Activated CD4-positive, alpha-beta T cell treated with anti-CD3 and anti-CD28 coated beads, Interleukin-2, amount 50 U/mL, for 48 hours (primary cell): ENCODE measurements at regions not wholly inside any gene's neighbourhood (a gene's known extent, or its start where the extent isn't known, plus 50 kb on each side); places are given as distances from the start of the nearest gene placed in this dataset.
"Not testable (repeated sequence)": the region's sequence is repeated elsewhere in the genome, so short reads cannot be mapped to it uniquely, and the experiment has no call there.

Source experiments
- DNase-seq, 2 experiments: peaks; one replicate each; pipeline ENCODE4 v3.0.0-alpha.2; 2020

DNA sequence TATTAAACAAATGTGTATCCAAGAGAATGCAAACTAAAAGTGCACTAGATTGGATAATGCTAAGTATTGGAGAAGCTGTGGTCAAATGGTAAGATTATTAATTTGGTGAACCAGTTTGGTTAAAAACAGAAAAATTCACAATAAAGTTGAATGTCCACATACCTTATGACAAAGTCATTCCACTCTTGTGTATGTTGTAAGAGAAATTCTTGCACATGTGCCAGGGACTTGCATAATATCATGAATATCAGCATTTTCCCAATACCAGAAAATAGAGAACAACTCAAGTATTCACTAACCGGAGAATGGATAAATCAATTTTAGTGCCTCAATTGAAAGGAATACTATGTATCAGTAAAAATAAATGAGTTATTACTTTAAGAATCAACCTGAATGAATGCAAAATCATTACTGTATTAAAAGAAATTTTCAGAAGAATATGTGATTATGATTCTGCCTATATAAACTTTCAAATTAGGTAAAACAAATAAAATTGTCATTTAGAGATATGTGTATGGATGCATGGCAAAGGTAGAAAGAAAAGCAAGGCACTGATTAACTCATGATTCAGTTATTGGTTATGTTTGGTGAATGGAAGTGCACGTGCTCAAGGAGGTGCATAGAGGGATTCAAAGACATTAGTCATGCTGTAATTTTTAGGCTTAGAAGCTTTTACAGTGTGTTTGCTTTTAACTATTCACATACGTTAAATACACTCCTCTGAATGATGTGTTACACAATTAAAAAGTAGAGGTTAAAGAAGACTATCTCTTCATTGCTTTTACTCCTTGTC lies 217.4 kb upstream of the KCNK2 start:
- no peak for DNase-seq

DNA sequence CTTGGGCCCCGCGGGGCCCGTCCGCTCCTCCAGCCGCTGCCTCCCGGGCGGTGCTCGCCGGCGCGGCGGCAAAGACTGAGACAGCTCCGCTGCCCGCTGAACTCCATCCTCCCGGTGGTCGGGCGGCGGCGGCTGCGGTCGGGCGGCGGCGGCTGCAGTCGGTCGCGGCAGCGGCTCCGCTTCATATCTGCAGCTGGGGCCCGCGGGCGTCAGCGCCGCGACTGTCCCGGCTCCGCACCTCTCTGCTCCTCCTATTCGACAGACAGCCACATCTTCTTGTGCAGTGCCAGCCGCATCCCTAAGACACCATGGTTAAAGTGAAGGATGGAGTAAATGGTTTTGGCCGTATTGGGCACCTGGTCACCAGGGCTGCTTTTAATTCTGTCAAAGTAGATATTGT lies 212.1 kb upstream of the KCNK2 start:
- DNase-seq: not testable (repeated sequence)

DNA sequence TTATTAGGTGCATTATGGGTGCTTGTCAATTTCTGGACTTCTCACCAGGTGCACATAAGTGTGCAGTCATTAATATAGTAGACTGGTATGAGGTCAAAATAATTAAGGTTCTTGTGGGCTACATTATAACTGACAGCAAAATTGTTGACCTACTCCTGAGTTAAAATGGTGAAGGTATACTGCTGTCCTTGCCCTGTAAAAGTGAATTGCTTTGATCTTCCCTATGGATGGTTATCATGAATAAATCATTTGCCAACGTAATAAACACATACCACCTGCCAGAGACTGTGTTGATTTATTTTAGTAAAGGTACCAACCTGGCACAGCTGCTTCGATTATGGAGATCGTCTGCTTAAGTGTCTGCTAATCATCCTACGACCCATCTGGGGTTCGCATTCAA lies 201.6 kb upstream of the KCNK2 start:
- DNase-seq: no peak

GRCh38 chr1:214882616-214883015 lies 199.9 kb upstream of the KCNK2 start:
- DNase-seq: no peak

- DNase-seq: no peak
Observed at GRCh38 chr1:214895011-214895600, 187.4 kb upstream of the KCNK2 start.

DNA sequence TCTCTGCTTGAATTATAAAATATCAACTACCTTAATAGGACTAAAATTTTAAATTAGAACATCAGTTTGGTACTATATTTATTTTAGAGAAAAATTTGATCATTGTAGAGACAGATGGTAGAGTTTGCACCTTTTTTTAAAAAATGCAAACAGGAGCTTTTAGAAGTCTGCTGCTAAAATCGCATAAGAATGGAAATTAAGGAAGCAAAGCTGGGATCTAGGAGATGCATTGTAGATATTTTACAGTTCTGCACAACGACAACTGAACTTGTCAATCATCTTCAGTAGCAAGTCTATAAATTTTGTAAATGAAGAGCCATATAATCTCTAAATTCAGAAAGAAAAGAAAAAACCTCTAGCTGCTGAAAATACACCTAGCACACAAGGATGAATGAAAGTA lies 185.6 kb upstream of the KCNK2 start:
- no peak for DNase-seq

GRCh38 chr1:214897581-214897980 lies 185.0 kb upstream of the KCNK2 start:
- DNase-seq: no peak

- DNase-seq: no peak
Observed at GRCh38 chr1:214898161-214898560, 184.4 kb upstream of the KCNK2 start.

DNA sequence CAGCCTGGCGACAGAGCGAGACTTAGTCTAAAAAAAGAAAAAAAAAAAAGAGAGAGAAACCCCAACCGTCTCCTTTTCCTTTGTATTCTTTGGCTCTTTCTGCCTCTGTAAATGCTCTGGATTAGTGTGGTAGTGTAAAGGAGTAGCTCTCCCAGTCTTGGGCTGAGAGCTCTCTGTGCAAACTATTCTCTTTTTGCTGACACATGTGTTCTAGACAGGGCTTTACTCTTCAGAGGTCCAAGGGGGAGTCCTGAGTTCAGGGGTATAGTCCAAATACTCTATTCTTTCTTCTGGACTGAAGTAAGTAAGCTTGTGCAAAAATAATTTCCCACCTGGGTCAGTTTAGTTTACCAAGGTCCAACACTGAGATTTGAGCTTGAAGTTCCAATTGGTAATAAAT lies 183.8 kb upstream of the KCNK2 start:
- DNase-seq: no peak

- no peak for DNase-seq
Observed at GRCh38 chr1:214899908-214900460, 182.6 kb upstream of the KCNK2 start.

DNA sequence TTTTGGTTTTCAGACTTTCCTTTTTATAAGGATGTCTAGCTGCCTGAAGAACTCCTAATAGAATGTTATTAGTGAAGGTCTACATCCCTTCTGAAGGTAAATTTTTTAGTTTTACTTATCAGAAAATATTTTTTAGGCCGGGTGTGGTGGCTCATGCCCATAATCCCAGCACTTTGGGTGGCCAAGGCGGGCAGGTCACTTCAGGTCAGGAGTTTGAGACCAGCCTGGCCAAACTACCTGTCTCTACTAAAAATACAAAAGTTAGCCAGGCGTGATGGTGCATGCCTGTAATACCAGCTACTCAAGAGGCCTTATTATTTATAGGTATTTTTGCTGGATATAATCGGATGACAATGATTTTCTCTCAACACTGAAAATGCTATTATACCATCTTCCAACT lies 181.9 kb upstream of the KCNK2 start:
- no peak for DNase-seq

DNA sequence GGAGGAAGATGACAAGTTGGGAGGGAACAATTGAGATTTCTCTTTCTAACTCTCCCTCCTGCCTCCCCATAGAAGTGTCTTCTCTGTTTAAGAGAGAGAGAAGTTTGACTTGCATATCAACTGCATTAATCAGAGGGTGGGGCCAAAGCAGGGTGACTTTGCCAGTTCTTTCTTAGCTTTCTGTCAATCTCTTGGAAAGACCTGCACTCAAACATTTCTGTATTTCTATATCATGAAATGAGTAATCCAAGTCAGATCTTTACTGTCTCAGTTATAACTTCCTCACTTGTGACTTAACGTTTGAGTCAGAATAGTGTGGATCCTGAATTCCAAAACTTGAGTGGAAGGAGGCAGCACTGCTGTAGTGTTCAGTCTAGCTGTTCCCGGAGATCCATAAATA lies 180.8 kb upstream of the KCNK2 start:
- DNase-seq: no peak

- DNase-seq: no peak
Observed at GRCh38 chr1:214902636-214903320, 179.8 kb upstream of the KCNK2 start.

- DNase-seq: no peak
Observed at GRCh38 chr1:214912127-214912526, 170.4 kb upstream of the KCNK2 start.

DNA sequence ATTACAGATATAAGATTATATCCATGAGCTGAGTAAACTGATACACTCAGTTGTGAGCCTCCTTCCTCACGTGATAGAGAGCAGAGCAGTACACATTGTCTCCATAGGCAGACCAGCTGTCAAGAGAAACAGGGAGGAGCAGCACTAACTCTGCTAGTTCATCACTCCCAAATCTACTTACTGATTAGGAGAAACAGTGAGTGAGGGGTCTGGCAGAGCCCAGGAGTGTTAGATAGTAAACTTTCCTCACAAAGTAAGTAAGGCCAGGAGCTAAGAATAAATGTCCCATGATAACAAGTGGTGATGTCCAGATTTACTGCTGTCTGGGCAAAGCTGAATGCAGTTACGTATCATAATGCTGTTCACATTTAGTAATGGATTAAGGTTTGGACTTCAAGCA lies 168.6 kb upstream of the KCNK2 start:
- no peak for DNase-seq

- no peak for DNase-seq
Observed at GRCh38 chr1:214917081-214917635, 165.4 kb upstream of the KCNK2 start.

DNA sequence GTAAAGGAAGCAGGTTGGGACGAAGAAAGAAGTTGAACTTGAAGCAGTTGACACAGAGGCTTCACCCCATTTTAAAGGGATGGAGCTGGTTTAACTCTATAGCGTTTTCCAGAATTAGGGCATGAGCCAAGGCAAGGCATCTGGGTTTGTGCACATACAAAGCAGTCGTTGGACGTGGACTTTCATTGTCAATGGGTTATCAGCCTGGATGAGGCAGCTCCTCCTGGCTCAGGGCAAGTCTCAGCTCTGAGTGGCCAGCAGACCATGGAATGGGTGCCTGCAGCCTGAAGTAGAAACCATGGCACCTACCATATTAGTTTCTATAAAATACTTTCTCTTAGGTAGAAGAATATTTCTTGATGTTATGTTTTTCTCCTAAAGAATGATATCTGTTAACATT lies 163.8 kb upstream of the KCNK2 start:
- DNase-seq: no peak

- no peak for DNase-seq
Observed at GRCh38 chr1:214920337-214920736, 162.2 kb upstream of the KCNK2 start.

DNA sequence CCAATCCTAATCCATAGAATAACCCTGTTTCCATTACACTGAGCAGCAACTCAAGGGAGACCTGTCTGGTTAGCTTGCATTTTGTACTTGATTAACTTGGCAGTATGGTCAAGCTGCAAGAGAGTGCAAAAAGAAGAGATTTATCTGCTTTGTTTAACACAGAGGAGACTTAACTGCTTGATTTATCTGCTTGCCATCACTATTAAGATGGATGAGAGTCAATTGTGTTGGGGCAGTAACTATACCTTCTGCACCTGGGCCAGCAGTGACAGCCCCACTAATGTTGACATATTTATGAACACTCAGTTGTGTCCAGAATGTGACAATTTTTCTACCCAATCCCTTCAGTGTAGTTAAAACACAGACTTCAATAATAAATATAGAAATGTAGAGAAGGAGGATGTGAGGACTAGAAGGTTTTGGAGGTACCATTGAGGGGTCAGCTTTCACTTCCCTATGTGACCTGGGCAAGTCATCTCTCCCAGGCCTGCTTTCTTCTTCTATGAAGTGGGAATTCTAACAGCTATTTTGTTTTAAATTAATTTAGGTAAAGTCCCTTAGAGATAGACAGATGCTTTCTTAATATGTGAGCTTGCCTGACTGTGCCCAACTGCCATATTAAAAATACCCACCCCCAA lies 159.1 kb upstream of the KCNK2 start:
- no peak for DNase-seq

GRCh38 chr1:214927796-214928195 lies 154.7 kb upstream of the KCNK2 start:
- DNase-seq: no peak

- no peak for DNase-seq
Observed at GRCh38 chr1:214928574-214928973, 154.0 kb upstream of the KCNK2 start.

GRCh38 chr1:214933375-214933774 lies 149.2 kb upstream of the KCNK2 start:
- peak; percentile 0 to 10 for DNase-seq

- DNase-seq: no peak
Observed at GRCh38 chr1:214934045-214934444, 148.5 kb upstream of the KCNK2 start.
